ENCODE measurements at regions not wholly inside any gene's neighbourhood (a gene's known extent, or its start where the extent isn't known, plus 50 kb on each side); places are given as distances from the start of the nearest gene placed in this dataset.
"Not testable (repeated sequence)": the region's sequence is repeated elsewhere in the genome, so short reads cannot be mapped to it uniquely, and the experiment has no call there.

- Histone ChIP-seq H3K9ac (ENCODE audit: low read depth in 1 of 3, low read length in 3 of 3) (no peak overlapping the region), H3K4me1 (ENCODE audit: control insufficient read depth in 3 of 3, insufficient read depth in 3 of 3, low read length in 3 of 3) (no peaks in the 10 kb centered on the region), H3K4me3 (ENCODE audit: low read length in 3 of 3) (no peak overlapping the region), H3K27ac (ENCODE audit: low read depth, low read length) (no peak overlapping the region), H3K36me3 (ENCODE audit: control insufficient read depth in 3 of 3, insufficient read depth in 3 of 3, low read length in 3 of 3) (no peaks in the 10 kb centered on the region), H3K27me3 (ENCODE audit: control insufficient read depth in 3 of 3, insufficient read depth in 3 of 3, low read length in 3 of 3) (no peaks in the 10 kb centered on the region), H3K9me3 (ENCODE audit: control insufficient read depth in 3 of 3, low read length in 3 of 3) (no peaks in the 10 kb centered on the region)
Observed at GRCh38 chr9:30235564-30235963, 2148.9 kb upstream of the ACO1 start.

- H3K27me3 ChIP-seq (ENCODE audit: control insufficient read depth in 3 of 3, insufficient read depth in 3 of 3, low read length in 3 of 3): no peaks in the 10 kb centered on the region
- no peaks in the 10 kb centered on the region for H3K4me1 ChIP-seq (ENCODE audit: control insufficient read depth in 3 of 3, insufficient read depth in 3 of 3, low read length in 3 of 3)
- H3K36me3 ChIP-seq (ENCODE audit: control insufficient read depth in 3 of 3, insufficient read depth in 3 of 3, low read length in 3 of 3): no peaks in the 10 kb centered on the region
- no peaks in the 10 kb centered on the region for H3K9me3 ChIP-seq (ENCODE audit: control insufficient read depth in 3 of 3, low read length in 3 of 3)
- H3K27ac ChIP-seq (ENCODE audit: low read depth, low read length): no peak overlapping the region
- H3K9ac ChIP-seq (ENCODE audit: low read depth in 1 of 3, low read length in 3 of 3): no peak overlapping the region
- H3K4me3 ChIP-seq (ENCODE audit: low read length in 3 of 3): no peak overlapping the region
Observed at GRCh38 chr9:30239878-30240277, 2144.6 kb upstream of the ACO1 start.

GRCh38 chr9:30243467-30243866 lies 2141.0 kb upstream of the ACO1 start:
- Histone ChIP-seq H3K4me1 (ENCODE audit: control insufficient read depth in 3 of 3, insufficient read depth in 3 of 3, low read length in 3 of 3) (no peaks in the 10 kb centered on the region), H3K36me3 (ENCODE audit: control insufficient read depth in 3 of 3, insufficient read depth in 3 of 3, low read length in 3 of 3) (no peaks in the 10 kb centered on the region), H3K9me3 (ENCODE audit: control insufficient read depth in 3 of 3, low read length in 3 of 3) (no peaks in the 10 kb centered on the region), H3K9ac (ENCODE audit: low read depth in 1 of 3, low read length in 3 of 3) (no peak overlapping the region), H3K27me3 (ENCODE audit: control insufficient read depth in 3 of 3, insufficient read depth in 3 of 3, low read length in 3 of 3) (no peaks in the 10 kb centered on the region), H3K4me3 (ENCODE audit: low read length in 3 of 3) (no peak overlapping the region), H3K27ac (ENCODE audit: low read depth, low read length) (no peak overlapping the region)

- Histone ChIP-seq H3K9me3 (ENCODE audit: control insufficient read depth in 3 of 3, low read length in 3 of 3) (no peaks in the 10 kb centered on the region), H3K9ac (ENCODE audit: low read depth in 1 of 3, low read length in 3 of 3) (no peak overlapping the region), H3K36me3 (ENCODE audit: control insufficient read depth in 3 of 3, insufficient read depth in 3 of 3, low read length in 3 of 3) (no peaks in the 10 kb centered on the region), H3K4me1 (ENCODE audit: control insufficient read depth in 3 of 3, insufficient read depth in 3 of 3, low read length in 3 of 3) (no peaks in the 10 kb centered on the region), H3K27ac (ENCODE audit: low read depth, low read length) (no peak overlapping the region), H3K27me3 (ENCODE audit: control insufficient read depth in 3 of 3, insufficient read depth in 3 of 3, low read length in 3 of 3) (no peaks in the 10 kb centered on the region), H3K4me3 (ENCODE audit: low read length in 3 of 3) (no peak overlapping the region)
Observed at GRCh38 chr9:30244877-30245276, 2139.6 kb upstream of the ACO1 start.

- no peaks in the 10 kb centered on the region for H3K9me3 ChIP-seq (ENCODE audit: control insufficient read depth in 3 of 3, low read length in 3 of 3)
- H3K4me1 ChIP-seq (ENCODE audit: control insufficient read depth in 3 of 3, insufficient read depth in 3 of 3, low read length in 3 of 3): no peaks in the 10 kb centered on the region
- no peaks in the 10 kb centered on the region for H3K36me3 ChIP-seq (ENCODE audit: control insufficient read depth in 3 of 3, insufficient read depth in 3 of 3, low read length in 3 of 3)
- H3K9ac ChIP-seq (ENCODE audit: low read depth in 1 of 3, low read length in 3 of 3): no peak overlapping the region
- no peak overlapping the region for H3K4me3 ChIP-seq (ENCODE audit: low read length in 3 of 3)
- H3K27me3 ChIP-seq (ENCODE audit: control insufficient read depth in 3 of 3, insufficient read depth in 3 of 3, low read length in 3 of 3): no peaks in the 10 kb centered on the region
- H3K27ac ChIP-seq (ENCODE audit: low read depth, low read length): no peak overlapping the region
Observed at GRCh38 chr9:30250872-30251271, 2133.6 kb upstream of the ACO1 start.

- Histone ChIP-seq H3K9ac (ENCODE audit: low read depth in 1 of 3, low read length in 3 of 3) (no peak overlapping the region), H3K9me3 (ENCODE audit: control insufficient read depth in 3 of 3, low read length in 3 of 3) (no peaks in the 10 kb centered on the region), H3K27me3 (ENCODE audit: control insufficient read depth in 3 of 3, insufficient read depth in 3 of 3, low read length in 3 of 3) (no peaks in the 10 kb centered on the region), H3K4me1 (ENCODE audit: control insufficient read depth in 3 of 3, insufficient read depth in 3 of 3, low read length in 3 of 3) (no peaks in the 10 kb centered on the region), H3K27ac (ENCODE audit: low read depth, low read length) (no peak overlapping the region), H3K36me3 (ENCODE audit: control insufficient read depth in 3 of 3, insufficient read depth in 3 of 3, low read length in 3 of 3) (no peaks in the 10 kb centered on the region), H3K4me3 (ENCODE audit: low read length in 3 of 3) (no peak overlapping the region)
Observed at GRCh38 chr9:30258094-30258493, 2126.3 kb upstream of the ACO1 start.

GRCh38 chr9:30280229-30280900 lies 2104.1 kb upstream of the ACO1 start:
- Histone ChIP-seq H3K36me3 (ENCODE audit: control insufficient read depth in 3 of 3, insufficient read depth in 3 of 3, low read length in 3 of 3) (no peaks in the 10 kb centered on the region), H3K9me3 (ENCODE audit: control insufficient read depth in 3 of 3, low read length in 3 of 3) (peaks cover 0 to 2% (median 0%) of the 10 kb centered on the region in 3 donors), H3K27me3 (ENCODE audit: control insufficient read depth in 3 of 3, insufficient read depth in 3 of 3, low read length in 3 of 3) (no peaks in the 10 kb centered on the region), H3K27ac (ENCODE audit: low read depth, low read length) (no peak overlapping the region), H3K4me3 (ENCODE audit: low read length in 3 of 3) (no peak overlapping the region), H3K4me1 (ENCODE audit: control insufficient read depth in 3 of 3, insufficient read depth in 3 of 3, low read length in 3 of 3) (no peaks in the 10 kb centered on the region), H3K9ac (ENCODE audit: low read depth in 1 of 3, low read length in 3 of 3) (no peak overlapping the region)

GRCh38 chr9:30289435-30289834 lies 2095.0 kb upstream of the ACO1 start:
- H3K9me3 ChIP-seq (ENCODE audit: control insufficient read depth in 3 of 3, low read length in 3 of 3): no peaks in the 10 kb centered on the region
- H3K36me3 ChIP-seq (ENCODE audit: control insufficient read depth in 3 of 3, insufficient read depth in 3 of 3, low read length in 3 of 3): no peaks in the 10 kb centered on the region
- H3K27ac ChIP-seq (ENCODE audit: low read depth, low read length): no peak overlapping the region
- H3K4me3 ChIP-seq (ENCODE audit: low read length in 3 of 3): no peak overlapping the region
- no peaks in the 10 kb centered on the region for H3K4me1 ChIP-seq (ENCODE audit: control insufficient read depth in 3 of 3, insufficient read depth in 3 of 3, low read length in 3 of 3)
- H3K9ac ChIP-seq (ENCODE audit: low read depth in 1 of 3, low read length in 3 of 3): no peak overlapping the region
- no peaks in the 10 kb centered on the region for H3K27me3 ChIP-seq (ENCODE audit: control insufficient read depth in 3 of 3, insufficient read depth in 3 of 3, low read length in 3 of 3)

- H3K36me3 ChIP-seq (ENCODE audit: control insufficient read depth in 3 of 3, insufficient read depth in 3 of 3, low read length in 3 of 3); H3K4me3 ChIP-seq (ENCODE audit: low read length in 3 of 3); H3K27ac ChIP-seq (ENCODE audit: low read depth, low read length); H3K4me1 ChIP-seq (ENCODE audit: control insufficient read depth in 3 of 3, insufficient read depth in 3 of 3, low read length in 3 of 3); H3K9ac ChIP-seq (ENCODE audit: low read depth in 1 of 3, low read length in 3 of 3); H3K9me3 ChIP-seq (ENCODE audit: control insufficient read depth in 3 of 3, low read length in 3 of 3); H3K27me3 ChIP-seq (ENCODE audit: control insufficient read depth in 3 of 3, insufficient read depth in 3 of 3, low read length in 3 of 3): not testable (repeated sequence)
Observed at GRCh38 chr9:30292026-30292425, 2092.4 kb upstream of the ACO1 start.

- Histone ChIP-seq H3K27me3 (ENCODE audit: control insufficient read depth in 3 of 3, insufficient read depth in 3 of 3, low read length in 3 of 3) (no peaks in the 10 kb centered on the region), H3K4me1 (ENCODE audit: control insufficient read depth in 3 of 3, insufficient read depth in 3 of 3, low read length in 3 of 3) (no peaks in the 10 kb centered on the region), H3K9ac (ENCODE audit: low read depth in 1 of 3, low read length in 3 of 3) (no peak overlapping the region), H3K9me3 (ENCODE audit: control insufficient read depth in 3 of 3, low read length in 3 of 3) (no peaks in the 10 kb centered on the region), H3K4me3 (ENCODE audit: low read length in 3 of 3) (no peak overlapping the region), H3K27ac (ENCODE audit: low read depth, low read length) (no peak overlapping the region), H3K36me3 (ENCODE audit: control insufficient read depth in 3 of 3, insufficient read depth in 3 of 3, low read length in 3 of 3) (no peaks in the 10 kb centered on the region)
Observed at GRCh38 chr9:30293231-30293630, 2091.2 kb upstream of the ACO1 start.

Measured in skeletal muscle tissue (tissue), 3 donors.